GM12878 (cell line): ENCODE measurements at regions not wholly inside any gene's neighbourhood (a gene's known extent, or its start where the extent isn't known, plus 50 kb on each side); places are given as distances from the start of the nearest gene placed in this dataset.

Experiments used
- MTA2 ChIP-seq: fragments of 450-650 bp; IDR thresholded peaks from 2 replicates; pipeline ENCODE4 v1.6.1; 2016; ENCODE audit warnings: low read depth, mild to moderate bottlenecking, moderate library complexity
- POLR2A ChIP-seq: IDR thresholded peaks from 2 replicates; pipeline ENCODE4 v1.6.1; 2011; ENCODE audit warnings: low read depth, mild to moderate bottlenecking, low read length
- RCOR1 ChIP-seq: conservative IDR thresholded peaks from 2 replicates; pipeline ENCODE4 v1.6.1; 2012; ENCODE audit warnings: low read depth, low read length, improper control_type of control experiment
- SP1 ChIP-seq: IDR thresholded peaks from one replicate; pipeline ENCODE4 v1.6.1; 2011; ENCODE audit warnings: low read depth, low read length
- ZBTB33 ChIP-seq: fragments of 450-650 bp; IDR thresholded peaks from 2 replicates; pipeline ENCODE4 v1.6.1; 2017; ENCODE audit warnings: mild to moderate bottlenecking
- ZBTB4 ChIP-seq: fragments of 450-650 bp; formaldehyde crosslinking; IDR thresholded peaks from 2 replicates; pipeline ENCODE4 v1.4.0; 2022; ENCODE audit warnings: mild to moderate bottlenecking, moderate library complexity
- ZNF207 ChIP-seq: fragments of 450-650 bp; IDR thresholded peaks from 2 replicates; pipeline ENCODE4 v1.6.1; 2014; ENCODE audit warnings: antibody characterized with exemption, mild to moderate bottlenecking, borderline replicate concordance

- no peak for TF ChIP-seq ZBTB4 (CRISPR knock-in tag)
- TF ChIP-seq SP1, result no peak
- TF ChIP-seq POLR2A, result no peak
- TF ChIP-seq ZBTB33, result no peak
- TF ChIP-seq RCOR1, result no peak
- TF ChIP-seq MTA2, result no peak
- TF ChIP-seq ZNF207, result no peak
These were observed 114.2 kb downstream of the SOX9 start for GRCh38 chr17:72234985-72235384.
